Vagina (tissue), 2 donors: ENCODE measurements at regions not wholly inside any gene's neighbourhood (a gene's known extent, or its start where the extent isn't known, plus 50 kb on each side); places are given as distances from the start of the nearest gene placed in this dataset.

Experiments
- DNase-seq, 2 donors: peaks; one replicate each; pipeline ENCODE4 v3.0.0-alpha.2; 2017; ENCODE audit errors: extremely low spot score in 2 of 2
- H3K27ac ChIP-seq: fragments of 200-600 bp; sonication (generic); one replicate; pipeline ENCODE4 v1.5.1; 2019
- H3K27me3 ChIP-seq: fragments of 200-600 bp; sonication (generic); one replicate; pipeline ENCODE4 v1.5.1; 2019
- H3K36me3 ChIP-seq, 2 donors: fragments of 200-600 bp; sonication (generic); one replicate each; pipeline ENCODE4 v1.5.1; 2017 to 2019
- H3K4me1 ChIP-seq: fragments of 200-600 bp; sonication (generic); one replicate; pipeline ENCODE4 v1.5.1; 2019
- H3K4me3 ChIP-seq, 2 donors: fragments of 200-600 bp; sonication (generic); 1 replicate in 1 of 2; 2 replicates in 1 of 2; pipeline ENCODE4 v1.5.1; 2016 to 2019
- H3K9me3 ChIP-seq: fragments of 200-600 bp; sonication (generic); one replicate; pipeline ENCODE4 v1.5.1; 2019
- CTCF ChIP-seq, 3 experiments: fragments of 450-650 bp in 2 of 3; fragments of 200-600 bp in 1 of 3; sonication (generic) in 1 of 3; IDR thresholded peaks; one replicate each; pipeline ENCODE4 v1.5.1; 2017 to 2019; ENCODE audit warnings: antibody characterized with exemption in 3 of 3, mild to moderate bottlenecking in 2 of 3, moderate library complexity in 2 of 3
- POLR2A ChIP-seq, 2 donors: fragments of 450-650 bp; IDR thresholded peaks; one replicate each; pipeline ENCODE4 v1.6.1; 2017; ENCODE audit warnings: antibody characterized with exemption in 2 of 2, mild to moderate bottlenecking in 2 of 2, moderate library complexity in 2 of 2
- POLR2AphosphoS5 ChIP-seq, 2 donors: sonication (generic); formaldehyde crosslinking; IDR thresholded peaks; one replicate each; pipeline ENCODE4 v1.9.0; 2017; ENCODE audit warnings: antibody characterized with exemption in 2 of 2, mild to moderate bottlenecking in 2 of 2, low read depth in 1 of 2; ENCODE audit not compliant: insufficient read depth in 1 of 2
- intact Hi-C: fragments of 100-400 bp; cut with DNase I; formaldehyde crosslinking; loops from one replicate; pipeline ENCODE4 v1.15.1; 2023

- TF ChIP-seq CTCF (IDR thresholded peaks at IDR 0.05) (no peak), POLR2A (IDR thresholded peaks at IDR 0.05) (no peak), POLR2AphosphoS5 (IDR thresholded peaks at IDR 0.05; ENCODE audit: insufficient read depth in 1 of 2, low read depth in 1 of 2) (no peak)
- H3K4me1 ChIP-seq, result no peaks in the 10 kb centered on the region
- H3K27me3 ChIP-seq, result no peaks in the 10 kb centered on the region
- intact Hi-C loops, result no loop called here
- no peak overlapping the region for H3K27ac ChIP-seq
- H3K36me3 ChIP-seq, result no peaks in the 10 kb centered on the region
- no peak for DNase-seq
- no peak overlapping the region for H3K4me3 ChIP-seq
- no peaks in the 10 kb centered on the region for H3K9me3 ChIP-seq
Observed at GRCh38 chr1:5670590-5671350, 321.5 kb downstream of the NPHP4 start.

GRCh38 chr1:5667513-5668325 lies 324.5 kb downstream of the NPHP4 start:
- Histone ChIP-seq H3K4me1 (no peaks in the 10 kb centered on the region), H3K9me3 (no peaks in the 10 kb centered on the region), H3K36me3 (no peaks in the 10 kb centered on the region), H3K4me3 (no peak overlapping the region), H3K27ac (no peak overlapping the region), H3K27me3 (no peaks in the 10 kb centered on the region)
- DNase-seq, result no peak
- intact Hi-C loops, result no loop called here
- TF ChIP-seq POLR2AphosphoS5 (IDR thresholded peaks at IDR 0.05; ENCODE audit: insufficient read depth in 1 of 2, low read depth in 1 of 2) (no peak), POLR2A (IDR thresholded peaks at IDR 0.05) (no peak), CTCF (IDR thresholded peaks at IDR 0.05) (no peak)

GRCh38 chr1:5664906-5665875 lies 327.0 kb downstream of the NPHP4 start:
- TF ChIP-seq POLR2AphosphoS5 (IDR thresholded peaks at IDR 0.05; ENCODE audit: insufficient read depth in 1 of 2, low read depth in 1 of 2) (no peak), POLR2A (IDR thresholded peaks at IDR 0.05) (no peak)
- H3K36me3 ChIP-seq, result no peaks in the 10 kb centered on the region
- intact Hi-C loops, result no loop called here
- no peaks in the 10 kb centered on the region for H3K27me3 ChIP-seq
- H3K27ac ChIP-seq, result no peak overlapping the region
- peaks cover 5% of the 10 kb centered on the region for H3K4me1 ChIP-seq
- no peaks in the 10 kb centered on the region for H3K9me3 ChIP-seq
- H3K4me3 ChIP-seq, result no peak overlapping the region
- DNase-seq, result no peak

GRCh38 chr1:5664081-5664768 lies 328.0 kb downstream of the NPHP4 start:
- no peak for DNase-seq
- no peak overlapping the region for H3K4me3 ChIP-seq
- no peaks in the 10 kb centered on the region for H3K9me3 ChIP-seq
- TF ChIP-seq POLR2A (IDR thresholded peaks at IDR 0.05) (no peak), CTCF (IDR thresholded peaks at IDR 0.05) (no peak), POLR2AphosphoS5 (IDR thresholded peaks at IDR 0.05; ENCODE audit: insufficient read depth in 1 of 2, low read depth in 1 of 2) (no peak)
- no peaks in the 10 kb centered on the region for H3K27me3 ChIP-seq
- no peak overlapping the region for H3K27ac ChIP-seq
- H3K4me1 ChIP-seq, result peaks cover 15% of the 10 kb centered on the region
- H3K36me3 ChIP-seq, result no peaks in the 10 kb centered on the region
- intact Hi-C loops, result no loop called here
